Muscle of arm (tissue), 1 donor: ENCODE measurements at regions not wholly inside any gene's neighbourhood (a gene's known extent, or its start where the extent isn't known, plus 50 kb on each side); places are given as distances from the start of the nearest gene placed in this dataset.
"Not testable (repeated sequence)": the region's sequence is repeated elsewhere in the genome, so short reads cannot be mapped to it uniquely, and the experiment has no call there.

Experiments used
- DNase-seq: peaks from one replicate; pipeline ENCODE4 v3.0.0-alpha.2; 2013

DNA sequence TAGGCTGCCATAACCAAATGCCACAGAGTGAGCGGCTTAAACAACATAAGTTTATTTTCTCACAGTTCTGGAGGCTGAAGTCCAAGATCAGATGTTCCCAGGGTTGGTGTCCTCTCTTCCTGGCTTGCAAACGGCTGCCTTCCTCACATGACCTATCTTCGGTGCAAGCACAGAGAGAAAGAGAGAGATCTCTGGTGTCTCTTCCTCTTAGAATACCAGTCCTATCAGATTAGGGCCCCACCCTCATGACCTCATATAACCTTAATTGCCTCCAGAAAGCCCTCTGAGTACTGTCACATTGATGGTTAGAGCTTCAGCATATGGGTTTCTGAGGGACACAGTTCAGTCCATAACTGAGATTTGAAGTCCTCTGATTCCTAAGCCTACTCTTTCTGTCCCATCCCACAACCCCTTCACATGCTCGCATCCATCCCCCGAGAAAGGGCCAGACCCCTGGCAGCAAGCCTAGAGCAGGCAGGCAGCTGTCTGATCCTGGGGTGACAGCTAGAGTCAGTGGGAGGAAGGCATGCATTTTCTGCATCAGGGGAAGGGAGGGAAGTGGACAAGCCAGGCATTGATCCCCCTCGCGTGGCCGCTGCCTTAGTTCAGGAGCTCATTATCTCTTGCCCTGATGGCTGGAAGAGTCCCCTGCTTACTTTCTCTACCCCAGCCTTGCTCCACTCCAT lies 114.1 kb downstream of the FAR1 start:
- DNase-seq, result no peak

DNA sequence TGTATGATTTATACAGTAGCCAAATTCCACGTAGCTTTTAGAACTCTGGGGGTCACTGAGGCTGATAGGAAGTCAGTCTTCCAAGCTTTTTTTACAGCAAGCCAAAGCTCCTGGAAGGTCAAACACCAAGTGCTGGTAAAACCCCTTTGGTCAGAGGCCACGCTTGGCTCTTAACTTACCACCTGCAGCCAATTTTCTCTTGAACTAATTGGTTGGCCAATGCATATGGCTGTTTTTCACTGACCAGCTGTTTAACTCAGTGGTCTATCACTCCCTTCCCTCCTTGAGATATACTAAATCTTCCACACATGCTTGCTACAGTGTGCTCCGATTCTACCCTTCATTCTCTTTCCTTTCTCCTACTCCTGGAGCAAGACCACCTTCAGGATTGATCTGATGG lies 116.0 kb downstream of the FAR1 start:
- no peak for DNase-seq

DNA sequence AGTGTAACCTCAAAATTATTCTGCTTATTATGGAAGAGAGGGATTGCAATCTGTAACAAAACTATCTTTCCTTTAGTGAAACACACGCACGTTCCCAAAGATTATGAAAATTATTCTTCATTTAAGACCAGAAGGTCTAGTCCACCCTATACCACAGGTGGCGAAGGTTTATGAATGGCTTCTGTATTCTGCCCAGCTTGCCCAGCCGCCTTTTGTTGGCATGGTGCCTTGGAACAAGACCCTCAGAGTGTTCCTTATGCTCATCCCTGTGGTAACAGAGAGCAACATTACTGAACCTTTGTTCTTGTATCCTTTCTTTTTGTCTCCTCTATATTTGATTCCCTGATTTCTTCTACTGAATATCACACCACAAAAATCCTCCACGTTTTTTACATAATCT lies 116.4 kb downstream of the FAR1 start:
- no peak for DNase-seq

DNA sequence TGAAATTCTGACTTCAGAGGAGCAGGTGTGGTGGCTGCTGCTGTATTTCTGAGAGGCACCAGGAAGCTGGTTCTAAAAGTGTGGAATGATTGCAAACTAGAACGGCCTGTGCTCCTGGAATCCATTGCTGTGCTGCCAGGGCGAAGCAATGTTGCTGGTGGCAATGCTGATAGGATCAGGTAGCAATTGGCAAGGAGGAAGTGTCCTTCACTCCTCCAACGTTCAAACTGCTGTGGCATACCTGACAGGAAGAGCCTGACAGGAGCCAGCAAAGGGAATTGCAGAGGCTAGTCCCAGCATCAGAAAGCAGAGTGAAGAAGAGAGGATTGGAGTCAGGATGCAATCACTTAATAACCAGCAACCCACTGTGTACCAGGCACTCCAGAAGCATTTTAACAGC lies 118.2 kb downstream of the FAR1 start:
- DNase-seq, result no peak

DNA sequence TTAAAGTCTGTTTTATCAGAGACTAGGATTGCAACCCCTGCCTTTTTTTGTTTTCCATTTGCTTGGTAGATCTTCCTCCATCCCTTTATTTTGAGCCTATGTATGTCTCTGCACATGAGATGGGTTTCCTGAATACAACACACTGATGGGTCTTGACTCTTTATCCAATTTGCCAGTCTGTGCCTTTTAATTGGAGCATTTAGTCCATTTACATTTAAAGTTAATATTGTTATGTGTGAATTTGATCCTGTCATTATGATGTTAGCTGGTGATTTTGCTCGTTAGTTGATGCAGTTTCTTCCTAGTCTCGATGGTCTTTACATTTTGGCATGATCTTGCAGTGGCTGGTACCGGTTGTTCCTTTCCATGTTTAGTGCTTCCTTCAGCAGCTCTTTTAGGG lies 129.1 kb downstream of the FAR1 start:
- DNase-seq, result not testable (repeated sequence)

DNA sequence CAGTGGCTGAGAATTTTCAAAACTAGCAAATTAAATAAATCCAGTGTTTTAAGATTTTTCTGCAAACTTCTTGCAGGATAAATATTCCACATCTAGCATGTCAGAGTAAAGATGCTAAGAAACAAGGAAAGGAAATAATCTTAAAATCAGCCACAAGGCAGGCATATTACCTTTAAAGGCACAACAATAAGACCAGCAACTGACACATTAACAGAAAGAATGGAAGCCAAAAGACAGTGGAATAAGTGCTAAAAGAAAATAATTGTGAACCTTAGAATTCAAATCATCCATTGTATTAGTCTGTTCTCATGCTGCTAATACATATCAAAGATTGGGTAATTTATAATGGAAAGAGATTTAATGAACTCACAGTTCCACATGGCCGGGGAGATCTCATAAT lies 132.4 kb downstream of the FAR1 start:
- no peak for DNase-seq

DNA sequence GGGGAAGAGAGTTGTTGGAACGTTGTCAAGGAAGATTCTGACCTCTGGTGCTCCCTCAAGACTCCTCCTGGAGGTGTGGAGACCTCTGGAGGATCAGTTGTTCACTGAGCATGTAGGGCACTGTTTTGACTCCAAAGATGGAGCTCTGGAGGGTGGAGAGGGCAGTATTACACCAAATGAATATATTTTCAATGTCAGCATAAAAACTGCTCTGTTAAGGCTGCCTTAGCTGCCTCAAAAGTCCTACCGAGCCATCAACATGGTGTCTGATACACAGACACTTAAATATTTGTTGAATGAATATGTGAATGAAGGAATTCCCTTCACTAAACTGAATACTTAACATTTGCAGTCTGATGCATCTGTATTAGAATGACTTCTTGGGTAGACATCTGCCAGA lies 144.2 kb upstream of the SPON1 start:
- no peak for DNase-seq

DNA sequence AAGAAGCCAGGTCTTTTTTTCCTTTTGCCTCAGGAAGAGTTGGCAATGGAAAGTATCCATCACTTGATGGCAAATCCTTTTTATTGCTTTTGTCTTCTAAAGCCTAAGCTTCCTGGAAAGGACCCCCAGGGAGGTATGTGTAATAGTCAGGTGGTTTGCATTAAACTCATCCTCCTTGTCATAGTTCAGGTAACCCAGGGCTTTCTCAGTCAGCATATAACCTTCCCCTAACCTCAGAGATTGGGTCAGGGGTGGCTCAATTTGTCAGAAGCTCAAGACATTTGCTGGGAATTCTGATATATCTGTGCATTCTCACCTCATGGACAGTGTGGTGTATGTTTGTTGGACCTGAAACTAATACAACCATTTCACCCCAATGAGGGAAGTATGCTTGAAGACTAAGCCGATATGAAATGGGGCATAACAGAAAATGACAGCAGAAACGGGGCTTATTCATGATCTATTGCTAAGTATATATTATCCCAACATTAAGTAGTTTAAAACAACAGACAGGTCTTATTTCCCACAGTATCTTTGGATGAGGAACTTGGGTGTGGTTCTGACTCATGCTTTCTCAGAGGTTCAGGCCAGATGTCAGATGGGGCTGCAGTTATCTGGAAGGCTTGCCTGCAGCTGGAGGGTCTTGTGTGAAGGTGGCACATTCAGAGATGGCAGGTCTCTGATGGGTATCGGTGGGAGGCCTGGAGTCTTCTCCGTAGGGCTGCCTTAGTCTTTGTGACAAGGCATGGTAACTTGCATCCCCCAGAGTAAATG lies 135.8 kb upstream of the SPON1 start:
- DNase-seq, result no peak

DNA sequence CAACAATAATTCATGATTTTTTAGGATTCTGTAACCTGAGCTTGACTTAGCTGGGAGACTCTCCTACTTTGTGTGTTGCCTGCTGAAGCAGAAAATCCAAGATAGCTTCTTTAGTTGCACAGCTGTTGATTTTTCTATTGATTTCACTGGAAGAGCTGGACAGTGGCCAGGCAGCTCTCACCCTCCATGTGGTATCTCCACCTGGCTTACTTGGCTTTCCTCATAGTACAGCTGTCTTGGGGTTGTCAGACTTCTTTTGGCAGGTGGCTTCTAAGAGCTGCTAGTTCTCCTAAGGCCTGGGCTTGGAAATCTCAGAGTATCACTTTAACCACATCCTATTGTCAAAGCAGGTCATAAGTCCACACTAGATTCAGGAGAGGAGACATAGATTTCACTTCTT lies 130.8 kb upstream of the SPON1 start:
- peak; percentile 54 for DNase-seq

DNA sequence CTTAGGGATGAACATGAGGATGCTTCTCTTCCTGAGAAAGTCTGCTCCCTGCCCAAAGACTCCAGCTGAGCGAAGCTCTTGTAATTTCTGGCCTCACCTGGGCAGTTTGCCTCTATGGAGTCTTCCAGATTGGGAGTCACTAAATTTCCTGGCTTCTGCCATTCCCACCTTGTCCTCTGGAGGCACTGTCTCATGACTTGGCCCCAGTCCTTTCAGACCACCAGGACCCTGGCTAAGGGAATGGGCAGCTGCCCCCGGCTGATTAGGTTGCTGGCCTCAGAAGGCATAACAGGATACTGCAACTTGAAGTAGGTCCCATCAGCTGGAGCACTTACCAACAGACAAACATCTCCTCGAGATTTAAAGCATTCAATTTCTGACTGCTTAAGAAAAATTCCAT lies 128.1 kb upstream of the SPON1 start:
- DNase-seq, result no peak

DNA sequence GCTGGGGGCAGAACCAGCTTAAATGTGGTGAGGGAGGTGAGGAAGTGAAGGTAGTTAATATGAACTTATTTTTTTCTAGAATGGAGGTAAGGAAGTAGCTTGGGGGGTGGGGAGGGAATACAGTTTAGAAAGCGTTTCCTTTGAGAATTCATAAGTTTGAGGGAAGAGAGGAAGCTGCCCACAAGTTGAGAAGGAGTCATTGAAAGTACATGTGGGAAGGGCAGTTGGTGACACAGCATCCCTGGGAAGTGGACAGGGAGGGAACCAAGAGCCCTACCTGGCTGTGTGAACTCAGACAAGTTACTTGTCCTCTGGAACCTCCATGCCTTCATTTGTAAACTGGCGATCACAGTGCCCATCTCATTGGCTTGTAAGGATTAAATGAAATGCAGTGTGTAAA lies 125.9 kb upstream of the SPON1 start:
- no peak for DNase-seq

DNA sequence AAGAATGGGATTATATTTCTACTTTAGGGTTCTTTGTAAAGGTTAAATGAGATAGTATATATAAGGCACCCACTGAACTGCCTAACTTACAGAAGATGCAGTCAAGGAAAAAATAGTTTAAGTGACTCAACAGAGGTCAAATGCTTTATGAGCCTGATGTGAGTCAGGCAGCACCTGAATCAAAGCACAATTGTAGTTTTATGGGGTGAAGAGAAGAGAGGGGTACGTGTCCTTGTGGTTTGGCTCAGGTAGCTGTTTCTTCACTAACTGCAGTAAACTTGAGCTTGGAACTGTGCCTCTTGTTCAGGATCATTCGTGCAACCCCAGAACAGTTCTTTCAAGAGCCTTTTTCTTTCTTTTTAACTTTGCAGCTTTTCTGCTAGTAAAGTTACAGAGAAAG lies 125.2 kb upstream of the SPON1 start:
- DNase-seq, result no peak

DNA sequence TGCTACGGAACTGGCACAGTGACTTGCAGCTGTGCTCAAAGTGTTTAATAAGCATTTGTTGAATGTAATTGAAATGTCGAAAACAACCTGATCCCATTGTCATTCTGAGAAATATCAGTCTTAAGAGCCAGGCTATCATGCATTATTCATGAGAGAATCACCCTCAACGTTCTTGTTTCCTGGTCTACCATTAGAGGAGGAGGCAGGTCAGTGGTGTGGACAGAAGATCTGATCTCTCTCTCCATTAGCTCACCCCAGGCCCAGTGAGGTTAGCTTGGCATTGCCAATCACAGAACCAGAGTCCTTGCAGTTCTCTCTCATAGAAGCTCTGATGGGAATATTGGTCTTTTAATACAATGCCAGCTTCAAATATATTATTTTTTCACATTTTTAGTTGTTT lies 121.1 kb upstream of the SPON1 start:
- DNase-seq, result no peak

DNA sequence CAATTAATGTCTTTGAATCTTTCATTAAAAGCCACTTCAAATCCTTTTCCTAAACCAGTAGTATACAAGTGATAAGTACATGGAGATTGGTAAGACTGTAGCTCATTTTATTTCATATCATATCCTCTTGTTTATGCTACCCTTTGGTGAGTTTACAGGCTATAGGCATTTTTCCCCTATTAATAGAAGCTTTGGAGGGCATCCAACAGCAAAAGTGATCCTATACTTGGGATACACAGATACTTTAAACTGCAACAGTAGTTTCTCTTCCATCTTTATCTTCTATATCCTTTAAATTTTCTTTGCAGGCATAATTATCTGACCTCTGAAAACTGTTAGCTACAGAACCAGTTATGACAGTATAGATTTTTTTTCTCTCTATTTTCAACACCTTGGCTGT lies 114.5 kb upstream of the SPON1 start:
- no peak for DNase-seq

DNA sequence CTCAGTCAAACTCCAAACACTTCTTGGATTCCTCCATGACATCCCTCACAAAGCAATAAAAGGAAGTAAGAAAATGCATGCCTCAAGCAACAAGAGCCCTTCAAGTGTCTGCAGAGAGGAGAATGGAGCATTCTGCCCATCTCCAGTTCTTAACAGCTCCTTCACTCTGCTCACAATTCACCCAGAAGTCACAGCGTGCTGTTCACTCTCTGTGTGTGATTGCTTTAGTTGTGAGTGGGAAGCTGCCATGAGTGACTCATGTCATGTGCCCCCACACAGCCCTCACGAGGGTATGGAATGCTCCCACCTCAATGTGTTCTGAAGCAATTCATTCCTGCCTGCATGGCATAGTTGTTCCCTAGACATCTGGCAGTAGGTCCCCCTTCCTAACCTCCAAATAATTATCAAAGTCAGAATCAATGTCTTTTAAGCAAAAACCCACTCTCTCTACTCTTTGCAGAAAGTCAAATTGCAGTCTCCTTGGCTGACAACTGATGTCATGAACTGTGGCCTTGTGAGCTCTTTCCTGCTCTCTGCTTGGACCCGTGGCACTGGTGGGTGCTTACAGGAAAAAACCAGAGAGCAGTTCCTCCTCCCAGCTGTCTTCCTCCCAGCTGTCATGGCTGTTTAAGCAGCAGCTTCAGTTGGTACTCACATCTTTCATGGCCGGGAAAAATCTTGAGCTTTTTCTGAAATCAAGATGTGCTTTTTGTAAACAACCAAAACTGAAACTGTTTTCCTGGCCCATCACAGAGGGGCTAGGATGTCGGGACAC lies 112.1 kb upstream of the SPON1 start:
- no peak for DNase-seq

DNA sequence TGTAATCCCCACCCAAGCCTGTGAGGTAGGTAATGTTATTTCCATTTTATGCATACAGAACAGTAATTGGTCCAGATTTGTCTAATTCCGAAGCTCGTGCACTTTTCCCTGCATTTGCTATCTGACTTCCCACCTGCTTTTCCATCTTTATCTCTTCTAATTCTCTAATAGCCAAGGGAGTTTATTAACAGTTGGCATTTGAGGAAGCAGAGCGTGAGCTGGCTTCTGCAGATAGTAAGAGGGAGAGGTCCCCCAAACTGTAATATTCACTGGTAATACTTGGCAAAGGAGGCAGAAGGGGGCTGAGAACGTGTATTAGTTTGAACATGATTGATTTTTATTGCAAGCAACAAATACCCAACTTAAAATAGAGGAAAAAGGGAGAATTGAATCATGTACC lies 110.8 kb upstream of the SPON1 start:
- DNase-seq, result no peak

DNA sequence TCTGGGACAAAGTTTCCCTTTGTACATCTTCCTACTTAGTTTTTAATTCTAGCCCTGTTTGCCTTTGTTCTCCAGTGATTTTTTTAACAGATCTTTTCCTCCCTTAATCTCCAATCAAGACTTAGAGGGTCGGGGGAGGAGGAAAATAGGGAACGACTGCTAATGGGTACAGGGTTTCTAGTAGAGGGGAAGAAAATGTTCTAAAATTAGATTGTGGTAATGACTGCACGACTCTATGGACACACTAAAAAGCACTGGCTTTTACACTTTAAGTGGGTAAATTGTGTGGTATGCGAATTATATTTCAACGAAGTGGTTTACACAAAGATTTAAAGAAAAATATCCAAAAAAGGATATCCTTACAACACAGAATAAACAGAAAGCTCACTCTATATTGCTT lies 110.0 kb upstream of the SPON1 start:
- no peak for DNase-seq

DNA sequence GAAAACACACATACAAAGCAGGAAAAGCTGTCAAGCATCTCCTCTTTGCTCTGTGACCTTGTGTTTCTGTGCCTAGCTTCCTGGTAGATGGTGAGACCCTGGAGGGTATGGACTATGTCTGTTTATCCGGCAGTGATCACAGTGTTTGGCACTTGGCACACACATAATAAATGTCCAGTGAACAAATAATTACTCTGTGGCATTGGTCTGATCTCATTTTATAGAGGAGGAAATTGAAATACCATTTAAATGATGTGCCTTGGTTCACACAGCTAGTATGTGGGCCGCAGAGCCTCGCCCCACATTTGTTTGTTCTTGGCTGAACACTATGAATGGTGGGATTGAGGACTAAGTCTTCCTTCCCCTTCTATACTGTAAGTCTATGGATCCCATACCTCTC lies 104.7 kb upstream of the SPON1 start:
- no peak for DNase-seq

DNA sequence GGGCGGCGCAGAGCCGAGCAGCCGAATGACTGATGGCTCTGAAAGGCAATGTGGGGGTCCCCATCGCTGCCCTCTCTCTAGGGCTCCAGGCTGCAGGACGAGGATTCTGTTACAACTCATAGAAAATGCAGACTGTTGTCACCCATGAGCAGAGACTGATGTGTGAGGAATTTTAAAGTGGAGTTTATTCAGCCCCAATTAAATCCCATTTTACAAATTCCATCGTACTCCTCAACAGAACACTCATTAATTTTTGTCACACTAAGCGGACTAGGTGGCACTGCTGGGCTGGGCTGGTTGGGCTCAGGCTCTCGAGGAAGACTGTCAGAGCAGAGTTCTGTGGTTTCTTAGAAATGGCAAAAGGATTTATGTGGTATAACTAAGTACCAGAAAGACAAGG lies 102.6 kb upstream of the SPON1 start:
- no peak for DNase-seq

DNA sequence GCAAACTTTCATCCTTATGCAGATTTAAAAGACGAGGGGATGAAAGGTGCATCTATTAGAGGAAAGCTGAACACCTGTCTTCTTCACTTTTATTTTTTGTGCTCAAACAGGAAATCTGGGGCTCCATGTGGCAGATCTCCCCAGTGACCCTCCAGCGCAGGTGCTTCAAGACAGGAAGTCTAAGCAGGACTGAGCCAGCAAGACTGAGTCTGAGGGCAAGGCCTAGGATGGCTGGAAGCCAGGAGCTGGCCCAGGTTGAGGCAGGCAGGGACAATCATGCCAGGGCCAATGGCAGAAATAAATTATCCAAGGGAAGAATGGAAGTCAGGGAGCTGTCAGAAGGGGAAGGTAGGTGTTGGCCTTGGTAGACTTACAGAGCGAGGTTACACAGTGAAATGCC lies 101.1 kb upstream of the SPON1 start:
- DNase-seq, result no peak

DNA sequence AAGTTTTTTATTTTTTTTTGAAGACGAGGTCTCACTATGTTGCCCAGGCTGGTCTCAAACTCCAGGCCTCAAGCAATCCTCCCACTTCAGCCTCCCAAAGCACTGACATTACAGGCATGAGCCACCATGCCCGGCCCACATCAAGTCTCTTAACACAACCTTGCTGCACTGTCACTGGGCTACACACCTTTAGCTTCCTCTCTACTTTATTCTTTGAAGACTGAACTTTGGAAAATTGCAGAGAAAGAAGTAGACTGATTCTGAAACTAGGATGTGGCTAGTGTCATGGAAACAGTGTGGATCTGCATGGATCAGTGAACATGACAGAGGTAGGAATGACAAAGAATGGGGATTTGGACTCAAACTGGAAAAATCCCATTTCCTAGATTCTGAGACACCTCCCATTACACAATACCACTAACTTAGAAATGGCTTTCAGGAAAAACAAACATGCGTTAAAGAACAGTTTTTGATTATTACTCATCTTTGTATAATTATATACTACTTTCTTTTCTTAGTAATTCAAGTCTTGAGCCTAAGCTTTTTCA lies 99.6 kb upstream of the SPON1 start:
- DNase-seq, result no peak

DNA sequence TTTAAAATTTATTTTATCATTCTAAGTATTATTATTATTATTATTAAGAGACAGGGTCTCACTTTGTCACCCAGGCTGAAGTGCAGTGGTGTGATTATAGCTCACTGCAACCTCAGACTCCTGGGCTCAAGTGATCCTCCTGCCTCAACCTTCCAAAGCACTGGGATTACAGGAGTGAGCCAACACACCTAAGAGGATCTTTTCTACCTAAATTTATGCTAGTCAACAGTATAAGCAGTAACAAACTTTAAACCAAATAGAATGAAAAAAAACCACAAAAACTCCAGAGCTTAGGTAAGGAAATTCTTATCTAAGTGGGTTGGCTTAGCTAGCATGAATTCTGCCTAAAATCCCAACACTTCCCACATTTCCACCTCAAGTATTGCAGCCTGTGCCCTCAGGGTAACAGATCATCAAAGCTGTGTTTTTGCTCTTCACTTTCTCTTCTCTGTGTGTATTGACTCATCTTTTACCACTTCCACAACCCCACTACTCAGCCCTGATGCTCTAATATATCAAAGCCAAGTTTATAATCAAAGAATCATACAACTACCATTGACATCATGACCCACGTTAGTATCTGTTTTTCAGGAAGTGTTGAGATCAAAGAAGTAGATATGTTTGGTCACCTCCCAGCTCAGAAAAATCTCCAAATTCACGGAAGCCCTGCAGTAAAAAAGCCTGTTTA lies 93.7 kb upstream of the SPON1 start:
- DNase-seq, result no peak
